ENCODE measurements at regions not wholly inside any gene's neighbourhood (a gene's known extent, or its start where the extent isn't known, plus 50 kb on each side); places are given as distances from the start of the nearest gene placed in this dataset.
"Not testable (repeated sequence)": the region's sequence is repeated elsewhere in the genome, so short reads cannot be mapped to it uniquely, and the experiment has no call there.

DNA sequence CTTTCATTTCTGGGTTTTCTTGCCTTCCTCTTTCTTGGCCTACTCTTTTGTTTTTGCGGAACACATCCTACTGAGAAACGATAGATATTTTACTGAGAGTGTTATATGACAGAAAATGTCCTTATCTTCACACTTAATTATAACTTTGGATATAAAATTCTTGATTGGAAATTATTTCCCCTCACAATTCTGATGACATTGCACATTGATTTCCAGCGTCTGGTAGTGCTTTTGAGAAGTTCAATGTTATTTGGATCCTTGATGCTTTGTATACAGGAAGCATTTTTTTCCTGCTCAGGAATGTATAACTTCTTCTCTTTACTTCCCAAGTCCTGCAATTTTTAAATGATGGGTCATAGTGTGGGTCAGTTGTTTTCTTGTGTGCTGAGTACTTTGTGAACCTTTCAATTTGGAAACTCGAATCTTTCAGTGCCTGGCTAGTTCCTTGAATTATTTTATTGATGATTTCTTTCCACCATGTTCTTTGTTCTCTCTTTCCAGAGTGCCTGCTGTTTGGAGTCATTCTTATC is 183.9 kb downstream of the PDCD6IP start:
- no peak overlapping the region for H3K9ac ChIP-seq (ENCODE audit: low read length)
- H3K79me2 ChIP-seq (ENCODE audit: insufficient read depth, low read length), result no peaks in the 10 kb centered on the region
- TF ChIP-seq EZH2phosphoT487 (conservative IDR thresholded peaks at IDR 0.05; ENCODE audit: low read length), result no peak
- TF ChIP-seq, protein P1, sequence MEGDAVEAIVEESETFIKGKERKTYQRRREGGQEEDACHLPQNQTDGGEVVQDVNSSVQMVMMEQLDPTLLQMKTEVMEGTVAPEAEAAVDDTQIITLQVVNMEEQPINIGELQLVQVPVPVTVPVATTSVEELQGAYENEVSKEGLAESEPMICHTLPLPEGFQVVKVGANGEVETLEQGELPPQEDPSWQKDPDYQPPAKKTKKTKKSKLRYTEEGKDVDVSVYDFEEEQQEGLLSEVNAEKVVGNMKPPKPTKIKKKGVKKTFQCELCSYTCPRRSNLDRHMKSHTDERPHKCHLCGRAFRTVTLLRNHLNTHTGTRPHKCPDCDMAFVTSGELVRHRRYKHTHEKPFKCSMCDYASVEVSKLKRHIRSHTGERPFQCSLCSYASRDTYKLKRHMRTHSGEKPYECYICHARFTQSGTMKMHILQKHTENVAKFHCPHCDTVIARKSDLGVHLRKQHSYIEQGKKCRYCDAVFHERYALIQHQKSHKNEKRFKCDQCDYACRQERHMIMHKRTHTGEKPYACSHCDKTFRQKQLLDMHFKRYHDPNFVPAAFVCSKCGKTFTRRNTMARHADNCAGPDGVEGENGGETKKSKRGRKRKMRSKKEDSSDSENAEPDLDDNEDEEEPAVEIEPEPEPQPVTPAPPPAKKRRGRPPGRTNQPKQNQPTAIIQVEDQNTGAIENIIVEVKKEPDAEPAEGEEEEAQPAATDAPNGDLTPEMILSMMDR (IDR thresholded peaks at IDR 0.05; ENCODE audit: insufficient read depth, low read length, poor library complexity, severe bottlenecking), result no peak
- no peaks in the 10 kb centered on the region for H3K9me2 ChIP-seq (replicated peaks; ENCODE audit: insufficient read depth, low read length)
- H3K27me3 ChIP-seq (ENCODE audit: low read length), result no peaks in the 10 kb centered on the region
- no peaks in the 10 kb centered on the region for H3K9me3 ChIP-seq (ENCODE audit: insufficient read depth, low read length)
- H3K36me3 ChIP-seq (ENCODE audit: low read length), result no peaks in the 10 kb centered on the region
- no peaks in the 10 kb centered on the region for H4K20me1 ChIP-seq (ENCODE audit: low read depth, low read length)
- H3K4me2 ChIP-seq (ENCODE audit: low read depth, low read length, poor library complexity, severe bottlenecking), result no peak overlapping the region
- peak overlapping the region; percentile 24 for H2AFZ ChIP-seq (ENCODE audit: low read depth, low read length, severe bottlenecking)
- no peak overlapping the region for H3K27ac ChIP-seq (ENCODE audit: low read depth, low read length)
- H3K4me3 ChIP-seq (ENCODE audit: insufficient read depth, low read length, poor library complexity, severe bottlenecking), result no peak overlapping the region
- H3F3A ChIP-seq (ENCODE audit: insufficient read depth), result no peaks in the 10 kb centered on the region

DNA sequence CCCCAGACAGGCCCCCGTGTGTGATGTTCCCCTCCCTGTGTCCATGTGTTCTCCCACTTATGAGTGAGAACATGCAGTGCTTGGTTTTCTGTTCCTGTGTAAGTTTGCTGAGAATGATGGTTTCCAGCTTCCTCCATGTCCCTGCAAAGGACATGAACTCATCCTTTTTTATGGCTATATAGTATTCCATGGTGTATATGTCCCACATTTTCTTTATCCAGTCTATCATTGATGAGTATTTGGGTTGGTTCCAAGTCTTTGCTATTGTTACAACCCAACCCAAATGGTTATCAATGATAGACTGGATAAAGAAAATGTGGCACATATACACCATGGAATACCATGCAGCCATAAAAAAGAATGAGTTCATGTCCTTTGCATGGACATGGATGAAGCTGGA is 184.5 kb downstream of the PDCD6IP start:
- H3K4me3 ChIP-seq (ENCODE audit: insufficient read depth, low read length, poor library complexity, severe bottlenecking); H2AFZ ChIP-seq (ENCODE audit: low read depth, low read length, severe bottlenecking); H4K20me1 ChIP-seq (ENCODE audit: low read depth, low read length); H3K27me3 ChIP-seq (ENCODE audit: low read length); H3K36me3 ChIP-seq (ENCODE audit: low read length); H3K4me2 ChIP-seq (ENCODE audit: low read depth, low read length, poor library complexity, severe bottlenecking); H3K9me2 ChIP-seq (replicated peaks; ENCODE audit: insufficient read depth, low read length); H3F3A ChIP-seq (ENCODE audit: insufficient read depth); H3K9ac ChIP-seq (ENCODE audit: low read length); H3K9me3 ChIP-seq (ENCODE audit: insufficient read depth, low read length); H3K27ac ChIP-seq (ENCODE audit: low read depth, low read length); H3K79me2 ChIP-seq (ENCODE audit: insufficient read depth, low read length): not testable (repeated sequence)

DNA sequence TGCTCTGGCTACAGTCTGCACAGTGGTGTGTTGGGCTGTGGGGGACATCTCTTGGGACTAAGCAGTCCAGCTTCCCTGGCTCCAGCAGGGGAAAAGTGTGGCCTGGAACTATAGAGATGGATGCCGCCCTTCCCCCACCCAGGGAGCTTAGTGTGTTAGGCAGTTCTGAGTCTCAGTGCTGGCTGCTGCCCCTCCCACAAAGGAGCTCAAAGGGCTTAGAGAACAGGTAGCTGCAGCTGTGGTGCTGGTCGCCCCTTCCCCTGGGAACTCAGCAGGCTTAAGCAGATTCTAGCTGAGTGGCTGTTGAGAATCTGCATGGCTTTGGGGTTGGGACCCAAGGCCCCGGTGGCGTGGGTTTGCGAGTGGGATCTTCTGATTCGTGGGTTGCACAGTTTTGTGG is 190.8 kb downstream of the PDCD6IP start:
- no peaks in the 10 kb centered on the region for H3K9me2 ChIP-seq (replicated peaks; ENCODE audit: insufficient read depth, low read length)
- H3F3A ChIP-seq (ENCODE audit: insufficient read depth), result no peaks in the 10 kb centered on the region
- no peaks in the 10 kb centered on the region for H3K36me3 ChIP-seq (ENCODE audit: low read length)
- H3K9me3 ChIP-seq (ENCODE audit: insufficient read depth, low read length), result peaks cover 6% of the 10 kb centered on the region; the same call in 1 of the 2 replicates
- no peaks in the 10 kb centered on the region for H4K20me1 ChIP-seq (ENCODE audit: low read depth, low read length)
- no peak overlapping the region for H3K9ac ChIP-seq (ENCODE audit: low read length)
- H3K4me2 ChIP-seq (ENCODE audit: low read depth, low read length, poor library complexity, severe bottlenecking), result no peak overlapping the region
- H3K79me2 ChIP-seq (ENCODE audit: insufficient read depth, low read length), result no peaks in the 10 kb centered on the region
- H3K27me3 ChIP-seq (ENCODE audit: low read length), result no peaks in the 10 kb centered on the region
- H3K27ac ChIP-seq (ENCODE audit: low read depth, low read length), result no peak overlapping the region
- no peak overlapping the region for H2AFZ ChIP-seq (ENCODE audit: low read depth, low read length, severe bottlenecking)
- H3K4me3 ChIP-seq (ENCODE audit: insufficient read depth, low read length, poor library complexity, severe bottlenecking), result no peak overlapping the region
- TF ChIP-seq, protein P1 (IDR thresholded peaks at IDR 0.05; ENCODE audit: insufficient read depth, low read length, poor library complexity, severe bottlenecking), result no peak
- no peak for TF ChIP-seq EZH2phosphoT487 (conservative IDR thresholded peaks at IDR 0.05; ENCODE audit: low read length)

DNA sequence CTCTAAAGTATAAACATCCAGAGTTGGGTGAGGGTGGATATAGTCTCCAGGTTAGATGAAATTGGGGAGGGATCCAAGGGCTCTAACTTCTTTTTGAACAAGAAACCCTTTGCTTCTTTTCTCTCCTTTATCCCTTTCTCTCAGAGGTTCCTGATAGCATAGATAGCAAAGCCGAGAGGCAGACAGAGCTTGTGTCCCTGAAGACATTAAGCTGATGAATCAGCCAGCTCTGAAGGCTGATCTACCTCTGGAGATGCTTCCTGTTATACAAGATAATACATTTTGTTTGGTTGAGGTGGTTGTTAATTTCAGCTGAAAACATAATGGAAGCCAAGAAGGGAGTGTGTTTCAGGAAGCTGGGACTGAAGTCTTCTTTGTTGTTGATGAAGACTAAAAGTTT is 193.2 kb downstream of the PDCD6IP start:
- H3K4me3 ChIP-seq (ENCODE audit: insufficient read depth, low read length, poor library complexity, severe bottlenecking), result no peak overlapping the region
- H3K79me2 ChIP-seq (ENCODE audit: insufficient read depth, low read length), result no peaks in the 10 kb centered on the region
- H3K27ac ChIP-seq (ENCODE audit: low read depth, low read length), result no peak overlapping the region
- no peaks in the 10 kb centered on the region for H4K20me1 ChIP-seq (ENCODE audit: low read depth, low read length)
- H3K36me3 ChIP-seq (ENCODE audit: low read length), result no peaks in the 10 kb centered on the region
- TF ChIP-seq, protein P1 (IDR thresholded peaks at IDR 0.05; ENCODE audit: insufficient read depth, low read length, poor library complexity, severe bottlenecking), result no peak
- no peak for TF ChIP-seq EZH2phosphoT487 (conservative IDR thresholded peaks at IDR 0.05; ENCODE audit: low read length)
- no peak overlapping the region for H2AFZ ChIP-seq (ENCODE audit: low read depth, low read length, severe bottlenecking)
- no peaks in the 10 kb centered on the region for H3F3A ChIP-seq (ENCODE audit: insufficient read depth)
- H3K9ac ChIP-seq (ENCODE audit: low read length), result no peak overlapping the region
- no peaks in the 10 kb centered on the region for H3K27me3 ChIP-seq (ENCODE audit: low read length)
- no peak overlapping the region for H3K4me2 ChIP-seq (ENCODE audit: low read depth, low read length, poor library complexity, severe bottlenecking)
- no peaks in the 10 kb centered on the region for H3K9me2 ChIP-seq (replicated peaks; ENCODE audit: insufficient read depth, low read length)
- peaks cover 11% of the 10 kb centered on the region; the same call in 1 of the 2 replicates for H3K9me3 ChIP-seq (ENCODE audit: insufficient read depth, low read length)
